Right lobe of liver (tissue), 4 donors: ENCODE measurements at regions not wholly inside any gene's neighbourhood (a gene's known extent, or its start where the extent isn't known, plus 50 kb on each side); places are given as distances from the start of the nearest gene placed in this dataset.
"Not testable (repeated sequence)": the region's sequence is repeated elsewhere in the genome, so short reads cannot be mapped to it uniquely, and the experiment has no call there.

Source experiments
- POLR2A ChIP-seq: fragments of 450-650 bp; IDR thresholded peaks from one replicate; pipeline ENCODE4 v1.6.1; 2017; ENCODE audit warnings: antibody characterized with exemption, mild to moderate bottlenecking
- TF ChIP-seq, protein P1 (sequence below), 4 donors: fragments of 200-600 bp in 3 of 4; fragments of 450-650 bp in 1 of 4; IDR thresholded peaks; one replicate each; pipeline versions ENCODE4 v1.5.1 to v1.8.0; 2016 to 2022; ENCODE audit warnings: antibody characterized with exemption in 4 of 4, mild to moderate bottlenecking in 2 of 4
- donor health status: DM: no; HTN: no; CAD: no.
- donor health status: DM: no; HTN: no; CAD: no.
- donor health status: DM: no; HTN: yes; CAD: no.

DNA sequence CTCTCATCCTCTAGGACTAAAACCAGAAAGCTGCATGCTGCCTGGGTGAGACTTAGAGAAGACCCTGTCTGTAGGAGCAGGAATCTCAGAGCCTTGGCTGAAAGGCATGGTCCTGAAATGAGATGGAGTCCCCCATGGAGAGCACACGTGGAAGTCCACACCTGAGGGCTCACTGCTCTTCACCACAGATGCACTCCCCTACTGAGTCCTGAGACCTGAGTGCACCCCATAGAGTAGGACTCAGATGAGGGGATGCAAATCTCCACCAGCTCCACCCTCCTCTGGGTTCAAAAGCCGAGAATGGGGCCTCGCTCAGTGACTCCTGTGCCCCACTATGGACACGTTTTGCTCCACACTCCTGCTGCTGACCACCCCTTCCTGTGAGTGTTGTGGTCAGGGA lies 171.4 kb upstream of the TP53TG3 start:
- TF ChIP-seq, protein P1, sequence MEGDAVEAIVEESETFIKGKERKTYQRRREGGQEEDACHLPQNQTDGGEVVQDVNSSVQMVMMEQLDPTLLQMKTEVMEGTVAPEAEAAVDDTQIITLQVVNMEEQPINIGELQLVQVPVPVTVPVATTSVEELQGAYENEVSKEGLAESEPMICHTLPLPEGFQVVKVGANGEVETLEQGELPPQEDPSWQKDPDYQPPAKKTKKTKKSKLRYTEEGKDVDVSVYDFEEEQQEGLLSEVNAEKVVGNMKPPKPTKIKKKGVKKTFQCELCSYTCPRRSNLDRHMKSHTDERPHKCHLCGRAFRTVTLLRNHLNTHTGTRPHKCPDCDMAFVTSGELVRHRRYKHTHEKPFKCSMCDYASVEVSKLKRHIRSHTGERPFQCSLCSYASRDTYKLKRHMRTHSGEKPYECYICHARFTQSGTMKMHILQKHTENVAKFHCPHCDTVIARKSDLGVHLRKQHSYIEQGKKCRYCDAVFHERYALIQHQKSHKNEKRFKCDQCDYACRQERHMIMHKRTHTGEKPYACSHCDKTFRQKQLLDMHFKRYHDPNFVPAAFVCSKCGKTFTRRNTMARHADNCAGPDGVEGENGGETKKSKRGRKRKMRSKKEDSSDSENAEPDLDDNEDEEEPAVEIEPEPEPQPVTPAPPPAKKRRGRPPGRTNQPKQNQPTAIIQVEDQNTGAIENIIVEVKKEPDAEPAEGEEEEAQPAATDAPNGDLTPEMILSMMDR (IDR thresholded peaks at IDR 0.05): not testable (repeated sequence)
- not testable (repeated sequence) for TF ChIP-seq POLR2A
